Neural progenitor cell (in vitro differentiated cells): ENCODE measurements at regions not wholly inside any gene's neighbourhood (a gene's known extent, or its start where the extent isn't known, plus 50 kb on each side); places are given as distances from the start of the nearest gene placed in this dataset.

Experiments
- DNase-seq: peaks from one replicate; pipeline ENCODE4 v3.0.0-alpha.2; 2016; ENCODE audit warnings: low spot score
- H2AFZ ChIP-seq: fragments of 200-600 bp; sonication (generic); replicated peaks from 2 replicates; pipeline ENCODE4 v1.6.1; 2016; ENCODE audit warnings: antibody characterized with exemption
- H3F3A ChIP-seq: fragments of 200-600 bp; sonication (generic); 2 replicates; pipeline ENCODE4 v1.6.1; 2016; ENCODE audit warnings: antibody characterized with exemption, low read depth
- H3K27ac ChIP-seq: fragments of 200-600 bp; sonication (generic); 2 replicates; pipeline ENCODE4 v1.5.1; 2016; ENCODE audit warnings: mild to moderate bottlenecking
- H3K27me3 ChIP-seq: fragments of 200-600 bp; sonication (generic); 2 replicates; pipeline ENCODE4 v1.6.1; 2016; ENCODE audit warnings: mild to moderate bottlenecking, moderate library complexity
- H3K36me3 ChIP-seq: fragments of 200-600 bp; sonication (generic); 2 replicates; pipeline ENCODE4 v1.5.1; 2016
- H3K4me1 ChIP-seq: fragments of 200-600 bp; sonication (generic); 2 replicates; pipeline ENCODE4 v1.6.1; 2016; ENCODE audit warnings: mixed run types
- H3K4me2 ChIP-seq: fragments of 200-600 bp; sonication (generic); 2 replicates; pipeline ENCODE4 v1.6.1; 2016
- H3K4me3 ChIP-seq: fragments of 200-600 bp; sonication (generic); 2 replicates; pipeline ENCODE4 v1.5.1; 2016
- H3K79me2 ChIP-seq: fragments of 200-600 bp; sonication (generic); 2 replicates; pipeline ENCODE4 v1.6.1; 2016; ENCODE audit warnings: low read depth
- H3K9ac ChIP-seq: fragments of 200-600 bp; sonication (generic); 2 replicates; pipeline ENCODE4 v1.6.1; 2016
- H3K9me3 ChIP-seq: fragments of 200-600 bp; sonication (generic); 2 replicates; pipeline ENCODE4 v1.5.1; 2016; ENCODE audit warnings: low read depth
- H4K20me1 ChIP-seq: fragments of 200-600 bp; sonication (generic); 2 replicates; pipeline ENCODE4 v1.6.1; 2016; ENCODE audit warnings: low read depth
- H3K27ac Mint-ChIP-seq: 3 replicates; pipeline ENCODE4 v1.8.0; 2021; ENCODE audit warnings: mixed read lengths
- H3K27me3 Mint-ChIP-seq: 2 replicates; pipeline ENCODE4 v1.8.0; 2022; ENCODE audit warnings: low read depth, mild to moderate bottlenecking, inconsistent platforms, moderate library complexity, mixed read lengths; ENCODE audit not compliant: insufficient read depth
- H3K36me3 Mint-ChIP-seq: 3 replicates; pipeline ENCODE4 v1.8.0; 2021; ENCODE audit warnings: mixed read lengths
- H3K4me1 Mint-ChIP-seq: 3 replicates; pipeline ENCODE4 v1.8.0; 2021; ENCODE audit warnings: mixed read lengths
- H3K4me3 Mint-ChIP-seq: 3 replicates; pipeline ENCODE4 v1.8.0; 2021; ENCODE audit warnings: mild to moderate bottlenecking, moderate library complexity, mixed read lengths
- H3K9me3 Mint-ChIP-seq: 3 replicates; pipeline ENCODE4 v1.8.0; 2020; ENCODE audit warnings: mixed read lengths
- EZH2 ChIP-seq: fragments of 200-600 bp; sonication (generic); IDR thresholded peaks from 2 replicates; pipeline ENCODE4 v1.6.1; 2017; ENCODE audit warnings: antibody characterized with exemption, mild to moderate bottlenecking, moderate library complexity
- EZH2phosphoT487 ChIP-seq: fragments of 200-600 bp; sonication (generic); IDR thresholded peaks from 2 replicates; pipeline ENCODE4 v1.6.1; 2017; ENCODE audit warnings: antibody characterized with exemption
- TF ChIP-seq, protein P1 (sequence below): fragments of 200-600 bp; sonication (generic); IDR thresholded peaks from 2 replicates; pipeline ENCODE4 v1.5.1; 2017; ENCODE audit warnings: antibody characterized with exemption, mild to moderate bottlenecking

DNA sequence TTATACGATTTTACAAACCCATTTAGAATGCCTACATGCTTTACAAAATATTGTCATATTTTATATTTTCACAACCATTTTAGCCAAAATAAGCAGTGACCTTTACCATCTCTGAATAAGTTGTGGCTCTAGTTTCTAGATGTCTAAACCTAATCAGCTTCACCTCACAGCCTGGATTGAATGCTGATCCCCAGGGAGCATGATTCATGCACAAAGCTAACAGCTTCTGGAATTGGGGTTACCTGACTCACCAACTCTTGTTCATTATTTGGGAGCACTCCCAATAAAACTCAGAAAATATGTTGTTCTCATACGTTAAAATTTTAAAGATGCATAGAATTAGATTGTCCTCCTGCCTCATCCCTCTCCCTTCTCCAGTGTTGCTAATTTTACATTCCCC, 611.7 kb upstream of the NETO1 start:
- Histone ChIP-seq H3K9me3 (no peaks in the 10 kb centered on the region), H3K9ac (no peak overlapping the region), H3K4me2 (no peak overlapping the region), H3K79me2 (no peaks in the 10 kb centered on the region), H3K27me3 (no peaks in the 10 kb centered on the region), H2AFZ (no peak overlapping the region), H3K27ac (no peak overlapping the region), H3K4me3 (no peak overlapping the region), H3K36me3 (no peaks in the 10 kb centered on the region), H3F3A (no peaks in the 10 kb centered on the region), H4K20me1 (no peaks in the 10 kb centered on the region), H3K4me1 (no peaks in the 10 kb centered on the region)
- no peaks in the 10 kb centered on the region for H3K36me3 Mint-ChIP-seq
- TF ChIP-seq EZH2phosphoT487 (no peak), EZH2 (no peak)
- TF ChIP-seq, protein P1, sequence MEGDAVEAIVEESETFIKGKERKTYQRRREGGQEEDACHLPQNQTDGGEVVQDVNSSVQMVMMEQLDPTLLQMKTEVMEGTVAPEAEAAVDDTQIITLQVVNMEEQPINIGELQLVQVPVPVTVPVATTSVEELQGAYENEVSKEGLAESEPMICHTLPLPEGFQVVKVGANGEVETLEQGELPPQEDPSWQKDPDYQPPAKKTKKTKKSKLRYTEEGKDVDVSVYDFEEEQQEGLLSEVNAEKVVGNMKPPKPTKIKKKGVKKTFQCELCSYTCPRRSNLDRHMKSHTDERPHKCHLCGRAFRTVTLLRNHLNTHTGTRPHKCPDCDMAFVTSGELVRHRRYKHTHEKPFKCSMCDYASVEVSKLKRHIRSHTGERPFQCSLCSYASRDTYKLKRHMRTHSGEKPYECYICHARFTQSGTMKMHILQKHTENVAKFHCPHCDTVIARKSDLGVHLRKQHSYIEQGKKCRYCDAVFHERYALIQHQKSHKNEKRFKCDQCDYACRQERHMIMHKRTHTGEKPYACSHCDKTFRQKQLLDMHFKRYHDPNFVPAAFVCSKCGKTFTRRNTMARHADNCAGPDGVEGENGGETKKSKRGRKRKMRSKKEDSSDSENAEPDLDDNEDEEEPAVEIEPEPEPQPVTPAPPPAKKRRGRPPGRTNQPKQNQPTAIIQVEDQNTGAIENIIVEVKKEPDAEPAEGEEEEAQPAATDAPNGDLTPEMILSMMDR: no peak
- H3K27ac Mint-ChIP-seq: no peak overlapping the region
- H3K9me3 Mint-ChIP-seq: peaks cover 3% of the 10 kb centered on the region
- DNase-seq: no peak
- no peaks in the 10 kb centered on the region for H3K4me1 Mint-ChIP-seq
- no peaks in the 10 kb centered on the region for H3K27me3 Mint-ChIP-seq
- no peak overlapping the region for H3K4me3 Mint-ChIP-seq

DNA sequence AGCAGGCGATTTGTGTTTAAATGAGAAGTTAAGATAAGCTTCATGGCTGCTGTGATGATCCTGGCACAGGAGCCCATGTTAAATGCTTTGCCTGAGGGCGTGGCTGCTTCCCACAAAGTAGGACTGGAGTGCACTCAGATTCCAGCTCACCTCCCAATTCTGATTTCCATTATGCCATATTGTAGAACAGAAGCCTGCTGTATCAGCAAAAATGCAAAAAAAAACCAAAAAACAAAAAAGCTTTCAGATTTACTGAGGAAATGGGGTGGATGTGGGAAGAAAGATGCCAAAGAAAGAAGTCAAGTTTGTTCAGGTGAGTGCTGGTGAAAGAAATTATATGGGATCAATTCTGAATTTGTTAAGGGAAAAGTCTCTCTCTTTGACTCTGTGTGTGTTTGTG, 610.4 kb upstream of the NETO1 start:
- H4K20me1 ChIP-seq: no peaks in the 10 kb centered on the region
- no peaks in the 10 kb centered on the region for H3K36me3 ChIP-seq
- no peak overlapping the region for H3K27ac ChIP-seq
- H3K9ac ChIP-seq: no peak overlapping the region
- Mint-ChIP-seq H3K27ac (no peak overlapping the region), H3K27me3 (no peaks in the 10 kb centered on the region), H3K4me3 (no peak overlapping the region), H3K9me3 (peaks cover 3% of the 10 kb centered on the region), H3K36me3 (no peaks in the 10 kb centered on the region), H3K4me1 (no peaks in the 10 kb centered on the region)
- H3K4me3 ChIP-seq: no peak overlapping the region
- no peaks in the 10 kb centered on the region for H3K4me1 ChIP-seq
- H3K9me3 ChIP-seq: no peaks in the 10 kb centered on the region
- H3K4me2 ChIP-seq: no peak overlapping the region
- H3F3A ChIP-seq: no peaks in the 10 kb centered on the region
- no peak for DNase-seq
- H3K79me2 ChIP-seq: no peaks in the 10 kb centered on the region
- TF ChIP-seq EZH2phosphoT487: no peak
- TF ChIP-seq, protein P1: no peak
- TF ChIP-seq EZH2: no peak
- no peaks in the 10 kb centered on the region for H3K27me3 ChIP-seq
- no peak overlapping the region for H2AFZ ChIP-seq

DNA sequence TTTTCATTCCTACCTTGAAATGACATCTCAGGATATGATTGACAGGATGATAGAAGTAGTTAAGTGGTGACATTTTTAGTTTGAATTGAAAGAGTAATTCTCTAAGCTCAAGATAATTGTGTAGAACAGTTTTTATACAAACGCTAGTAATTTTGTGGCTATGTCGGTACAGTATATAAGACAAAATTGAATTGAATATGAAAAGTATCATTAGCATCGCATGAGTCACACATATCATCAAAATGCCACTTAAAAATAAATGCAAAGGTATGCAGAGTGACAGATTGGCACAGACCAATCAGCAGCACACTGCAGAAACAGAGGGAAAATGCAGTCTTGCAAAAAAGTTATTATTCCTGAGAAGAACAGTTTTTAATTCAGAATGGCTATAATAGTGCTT, 608.2 kb upstream of the NETO1 start:
- Mint-ChIP-seq H3K36me3 (no peaks in the 10 kb centered on the region), H3K4me3 (no peak overlapping the region)

More for the DNA sequence above, 608.2 kb upstream of the NETO1 start:
- Mint-ChIP-seq H3K27ac (no peak overlapping the region), H3K27me3 (no peaks in the 10 kb centered on the region), H3K9me3 (peaks cover 3% of the 10 kb centered on the region), H3K4me1 (no peaks in the 10 kb centered on the region)
- Histone ChIP-seq H3K9me3 (no peaks in the 10 kb centered on the region), H3K36me3 (no peaks in the 10 kb centered on the region), H3F3A (no peaks in the 10 kb centered on the region), H3K9ac (no peak overlapping the region), H3K79me2 (no peaks in the 10 kb centered on the region), H3K4me2 (no peak overlapping the region), H4K20me1 (no peaks in the 10 kb centered on the region), H3K27me3 (no peaks in the 10 kb centered on the region), H2AFZ (no peak overlapping the region), H3K27ac (no peak overlapping the region), H3K4me1 (no peaks in the 10 kb centered on the region), H3K4me3 (no peak overlapping the region)
- TF ChIP-seq EZH2phosphoT487 (no peak), EZH2 (no peak)
- TF ChIP-seq, protein P1: no peak
- DNase-seq: no peak
